GM13977 (cell line): ENCODE measurements at regions not wholly inside any gene's neighbourhood (a gene's known extent, or its start where the extent isn't known, plus 50 kb on each side); places are given as distances from the start of the nearest gene placed in this dataset.

ENCODE experiments used
- DNase-seq: peaks from one replicate; pipeline ENCODE4 v3.0.0; 2012; ENCODE audit warnings: low spot score
- in situ Hi-C: fragments of 300-500 bp; cut with MboI; formaldehyde crosslinking; loops from one replicate; pipeline ENCODE4 v1.12.0; 2022; ENCODE audit warnings: low sequenced_read_pairs, low pct_unique_long_range_greater_than_20kb, mixed read lengths, inconsistent platforms; ENCODE audit not compliant: unreplicated experiment
- TF ChIP-seq, protein P1 (sequence below): IDR thresholded peaks from 2 replicates; pipeline ENCODE4 v1.5.1; 2012; ENCODE audit warnings: mild to moderate bottlenecking, control low read depth; ENCODE audit not compliant: insufficient read depth; ENCODE audit errors: extremely low read depth, missing control alignments

DNA sequence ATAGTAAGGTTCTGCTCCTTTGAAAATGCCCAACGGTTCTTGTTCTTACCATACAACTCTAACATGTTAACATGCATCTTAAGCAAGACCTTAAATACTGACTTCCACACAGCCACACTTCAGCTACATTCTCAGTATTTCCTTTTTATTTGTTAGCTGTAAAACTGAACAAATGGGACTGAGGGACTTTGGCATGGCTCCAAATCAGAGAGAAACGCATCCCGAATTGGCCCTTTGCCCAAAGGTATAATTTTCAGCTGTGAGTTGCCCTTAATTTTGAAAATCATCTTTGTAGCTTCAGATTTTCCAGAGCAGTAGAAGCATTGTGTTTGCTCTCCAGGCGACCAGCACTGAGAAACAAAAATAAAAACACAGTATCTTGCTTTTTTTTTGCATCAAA lies 56.4 kb downstream of the NEUROD6 start:
- in situ Hi-C loops, result no loop called here
- TF ChIP-seq, protein P1, sequence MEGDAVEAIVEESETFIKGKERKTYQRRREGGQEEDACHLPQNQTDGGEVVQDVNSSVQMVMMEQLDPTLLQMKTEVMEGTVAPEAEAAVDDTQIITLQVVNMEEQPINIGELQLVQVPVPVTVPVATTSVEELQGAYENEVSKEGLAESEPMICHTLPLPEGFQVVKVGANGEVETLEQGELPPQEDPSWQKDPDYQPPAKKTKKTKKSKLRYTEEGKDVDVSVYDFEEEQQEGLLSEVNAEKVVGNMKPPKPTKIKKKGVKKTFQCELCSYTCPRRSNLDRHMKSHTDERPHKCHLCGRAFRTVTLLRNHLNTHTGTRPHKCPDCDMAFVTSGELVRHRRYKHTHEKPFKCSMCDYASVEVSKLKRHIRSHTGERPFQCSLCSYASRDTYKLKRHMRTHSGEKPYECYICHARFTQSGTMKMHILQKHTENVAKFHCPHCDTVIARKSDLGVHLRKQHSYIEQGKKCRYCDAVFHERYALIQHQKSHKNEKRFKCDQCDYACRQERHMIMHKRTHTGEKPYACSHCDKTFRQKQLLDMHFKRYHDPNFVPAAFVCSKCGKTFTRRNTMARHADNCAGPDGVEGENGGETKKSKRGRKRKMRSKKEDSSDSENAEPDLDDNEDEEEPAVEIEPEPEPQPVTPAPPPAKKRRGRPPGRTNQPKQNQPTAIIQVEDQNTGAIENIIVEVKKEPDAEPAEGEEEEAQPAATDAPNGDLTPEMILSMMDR, result no peak
- DNase-seq, result no peak

DNA sequence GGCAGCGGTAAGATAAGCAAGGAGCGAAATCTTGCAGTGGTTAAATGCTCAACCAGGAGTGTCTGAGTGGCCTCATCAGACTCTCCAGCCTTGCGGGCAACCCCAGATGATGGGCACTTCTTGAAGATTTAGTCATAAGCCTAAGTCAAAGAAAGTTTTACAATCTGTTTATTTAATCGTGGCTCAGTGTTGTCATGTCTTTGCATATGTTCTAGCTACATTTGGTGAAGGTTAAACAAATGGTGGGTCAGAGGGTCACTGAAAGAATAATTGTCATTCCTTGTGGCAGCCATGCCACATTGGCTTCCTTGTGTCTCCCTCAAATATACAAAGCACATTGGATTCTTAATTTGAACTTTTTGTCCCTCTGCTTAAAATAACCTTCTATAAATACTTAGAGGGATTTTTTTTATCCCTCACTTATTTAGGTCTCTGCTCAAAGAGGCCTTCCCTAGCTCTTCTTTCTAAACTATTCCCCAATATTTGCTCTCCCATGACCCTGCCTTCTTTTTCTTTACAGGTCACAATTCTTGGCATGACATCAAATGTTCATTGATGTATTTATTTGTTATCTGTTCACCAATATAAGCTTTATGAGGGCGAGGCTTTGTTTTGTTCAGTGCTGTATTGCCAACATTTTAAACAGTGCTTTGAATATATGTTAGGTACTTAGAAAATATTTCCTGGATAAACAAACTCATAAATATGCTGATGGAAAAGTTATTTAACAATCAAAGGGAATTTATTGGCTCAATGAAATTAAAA lies 68.7 kb downstream of the NEUROD6 start:
- in situ Hi-C loops, result no loop called here
- TF ChIP-seq, protein P1, result no peak
- DNase-seq, result no peak

DNA sequence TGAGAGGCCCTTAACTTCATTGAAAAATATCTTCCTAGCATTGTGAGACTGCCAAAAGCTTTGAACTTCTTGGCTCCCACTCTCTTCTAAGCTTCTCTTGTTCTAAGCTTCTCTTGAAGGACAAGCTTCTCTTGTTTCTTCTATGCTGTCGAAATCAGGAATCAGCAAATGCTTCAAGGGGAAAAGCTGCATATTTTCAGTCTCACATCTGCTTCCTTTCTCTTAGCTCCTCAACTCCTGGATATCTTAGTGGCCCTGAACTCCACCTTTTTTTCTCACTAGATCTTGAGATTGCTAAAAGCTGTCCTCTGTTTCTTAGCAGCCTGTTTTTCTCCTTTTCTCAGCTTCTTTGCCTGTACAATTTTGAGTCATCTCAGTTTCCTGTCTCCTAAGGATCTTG lies 73.0 kb downstream of the NEUROD6 start:
- in situ Hi-C loops, result no loop called here
- TF ChIP-seq, protein P1, result no peak
- no peak for DNase-seq

DNA sequence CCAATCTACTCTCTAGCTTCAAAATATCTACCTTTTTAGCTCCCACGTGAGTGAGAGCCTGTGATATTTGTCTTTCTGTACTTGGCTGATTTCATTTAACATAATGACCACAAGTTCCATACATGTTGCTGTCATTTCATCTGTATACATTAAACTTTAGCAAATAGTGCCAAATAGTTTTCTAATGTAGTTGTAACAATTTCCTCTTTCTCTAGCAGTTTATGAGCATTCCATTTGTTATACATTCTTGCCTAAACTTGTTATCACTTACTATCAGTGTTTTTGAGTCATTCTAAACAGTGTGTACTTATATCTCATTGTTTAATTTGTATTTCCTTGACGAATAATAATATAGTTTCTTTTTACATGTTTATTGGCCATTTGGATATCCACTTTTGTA lies 77.2 kb downstream of the NEUROD6 start:
- in situ Hi-C loops, result no loop called here
- TF ChIP-seq, protein P1, result no peak

DNA sequence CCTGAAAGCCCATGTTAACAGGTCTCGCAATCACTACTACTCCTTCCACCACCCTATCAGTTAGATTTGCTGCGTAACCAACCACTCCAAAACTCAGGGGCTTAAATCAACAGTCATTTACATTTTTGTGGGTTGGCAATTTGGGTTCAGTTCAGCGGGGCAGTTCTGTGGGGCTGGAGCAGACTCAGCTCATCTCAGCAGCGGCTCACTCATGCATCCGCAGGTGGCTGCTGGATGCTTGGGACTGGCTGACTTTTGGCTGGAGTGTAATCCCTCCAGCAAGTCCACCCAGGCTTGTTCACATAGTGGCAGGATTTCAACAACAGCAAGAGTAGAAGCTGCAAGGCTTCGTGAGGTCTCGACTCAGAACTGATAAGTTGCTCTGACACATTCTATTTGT lies 79.2 kb downstream of the NEUROD6 start:
- no peak for DNase-seq
- TF ChIP-seq, protein P1, result no peak
- in situ Hi-C loops, result no loop called here

More for the DNA sequence above, 77.2 kb downstream of the NEUROD6 start:
- no peak for DNase-seq

DNA sequence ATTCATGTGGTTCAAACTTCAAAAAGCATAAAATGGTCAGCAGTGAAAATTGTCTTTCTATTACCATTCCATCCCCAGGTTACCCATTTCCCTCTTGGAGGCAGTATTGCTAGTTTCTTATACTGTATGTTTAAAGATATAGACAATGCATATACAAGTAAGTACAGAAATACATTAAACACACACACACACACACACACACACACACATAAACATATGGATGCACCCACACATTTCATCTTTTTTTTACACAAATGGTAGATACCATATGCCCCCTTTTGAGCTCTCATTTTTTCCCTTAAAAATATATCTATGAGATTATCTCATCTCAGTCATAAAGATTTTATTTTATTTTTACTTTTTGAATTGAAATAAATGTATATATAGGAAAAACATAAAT lies 79.7 kb downstream of the NEUROD6 start:
- in situ Hi-C loops, result no loop called here
- TF ChIP-seq, protein P1, result no peak
- DNase-seq, result no peak
